ENCODE measurements at regions not wholly inside any gene's neighbourhood (a gene's known extent, or its start where the extent isn't known, plus 50 kb on each side); places are given as distances from the start of the nearest gene placed in this dataset.

- Histone ChIP-seq H3K4me1 (ENCODE audit: insufficient read depth, low read length) (no peaks in the 10 kb centered on the region), H3K27me3 (ENCODE audit: control insufficient read depth in 1 of 2, insufficient read depth in 2 of 2, low read length in 2 of 2) (peaks cover 3 to 5% of the 10 kb centered on the region in 2 experiments), H3K36me3 (ENCODE audit: insufficient read depth, low read length) (no peaks in the 10 kb centered on the region), H3K27ac (ENCODE audit: low read depth in 1 of 2, low read length in 2 of 2) (no peak overlapping the region), H3K4me3 (ENCODE audit: low read length) (no peak overlapping the region), H3K9me3 (ENCODE audit: control insufficient read depth in 1 of 2, insufficient read depth in 1 of 2, low read length in 2 of 2) (no peaks in the 10 kb centered on the region)
- intact Hi-C loops (cut with DNase I, micrococcal nuclease): no loop called here
- DNase-seq (no peak), ATAC-seq (ENCODE audit: poor library complexity) (no peak)
- Mint-ChIP-seq H3K4me3 (no peak overlapping the region), H3K36me3 (ENCODE audit: low read depth) (no peaks in the 10 kb centered on the region), H3K4me1 (ENCODE audit: low read depth) (no peaks in the 10 kb centered on the region), H3K27ac (no peak overlapping the region), H3K27me3 (peaks cover 39% of the 10 kb centered on the region), H3K9me3 (no peaks in the 10 kb centered on the region)
- TF ChIP-seq CTCF (IDR thresholded peaks at IDR 0.05): no peak
- ChIA-PET POLR2A (no interaction called here), CTCF (no interaction called here)
Measured at GRCh38 chr9:1698991-1699390, 316.2 kb upstream of the SMARCA2 start.

- ChIA-PET POLR2A (no interaction called here), CTCF (no interaction called here)
- H3K27ac ChIP-seq (ENCODE audit: low read depth in 1 of 2, low read length in 2 of 2): no peak overlapping the region
- H3K4me1 ChIP-seq (ENCODE audit: insufficient read depth, low read length): no peaks in the 10 kb centered on the region
- no peaks in the 10 kb centered on the region for H3K4me1 Mint-ChIP-seq (ENCODE audit: low read depth)
- no peak overlapping the region for H3K4me3 ChIP-seq (ENCODE audit: low read length)
- ATAC-seq (ENCODE audit: poor library complexity) (no peak), DNase-seq (no peak)
- peaks cover 48% of the 10 kb centered on the region for H3K27me3 Mint-ChIP-seq
- H3K27me3 ChIP-seq (ENCODE audit: control insufficient read depth in 1 of 2, insufficient read depth in 2 of 2, low read length in 2 of 2): peaks cover 3 to 10% of the 10 kb centered on the region in 2 experiments
- no peak overlapping the region for H3K27ac Mint-ChIP-seq
- intact Hi-C loops (cut with DNase I, micrococcal nuclease): no loop called here
- no peaks in the 10 kb centered on the region for H3K9me3 ChIP-seq (ENCODE audit: control insufficient read depth in 1 of 2, insufficient read depth in 1 of 2, low read length in 2 of 2)
- H3K36me3 ChIP-seq (ENCODE audit: insufficient read depth, low read length): no peaks in the 10 kb centered on the region
- no peak for TF ChIP-seq CTCF (IDR thresholded peaks at IDR 0.05)
- no peak overlapping the region for H3K4me3 Mint-ChIP-seq
- no peaks in the 10 kb centered on the region for H3K9me3 Mint-ChIP-seq
- no peaks in the 10 kb centered on the region for H3K36me3 Mint-ChIP-seq (ENCODE audit: low read depth)
Measured at GRCh38 chr9:1701113-1701512, 314.0 kb upstream of the SMARCA2 start.

- no peaks in the 10 kb centered on the region for H3K36me3 Mint-ChIP-seq (ENCODE audit: low read depth)
- TF ChIP-seq CTCF (IDR thresholded peaks at IDR 0.05): no peak
- intact Hi-C loops (cut with DNase I, micrococcal nuclease): no loop called here
- no peak overlapping the region for H3K27ac ChIP-seq (ENCODE audit: low read depth in 1 of 2, low read length in 2 of 2)
- H3K36me3 ChIP-seq (ENCODE audit: insufficient read depth, low read length): no peaks in the 10 kb centered on the region
- no peaks in the 10 kb centered on the region for H3K4me1 Mint-ChIP-seq (ENCODE audit: low read depth)
- ATAC-seq (ENCODE audit: poor library complexity) (no peak), DNase-seq (no peak)
- H3K9me3 Mint-ChIP-seq: no peaks in the 10 kb centered on the region
- H3K4me3 ChIP-seq (ENCODE audit: low read length): no peak overlapping the region
- H3K4me1 ChIP-seq (ENCODE audit: insufficient read depth, low read length): no peaks in the 10 kb centered on the region
- no peaks in the 10 kb centered on the region for H3K9me3 ChIP-seq (ENCODE audit: control insufficient read depth in 1 of 2, insufficient read depth in 1 of 2, low read length in 2 of 2)
- no peak overlapping the region for H3K27ac Mint-ChIP-seq
- peaks cover 3 to 10% of the 10 kb centered on the region in 2 experiments for H3K27me3 ChIP-seq (ENCODE audit: control insufficient read depth in 1 of 2, insufficient read depth in 2 of 2, low read length in 2 of 2)
- CTCF ChIA-PET: no interaction called here
- H3K27me3 Mint-ChIP-seq: peaks cover 52% of the 10 kb centered on the region
- no peak overlapping the region for H3K4me3 Mint-ChIP-seq
- POLR2A ChIA-PET: no interaction called here
Measured at GRCh38 chr9:1702701-1703100, 312.4 kb upstream of the SMARCA2 start.
